Nephron (organoid): ENCODE measurements at regions not wholly inside any gene's neighbourhood (a gene's known extent, or its start where the extent isn't known, plus 50 kb on each side); places are given as distances from the start of the nearest gene placed in this dataset.
A peak's percentile ranks its signal among the peaks of the same experiment; 100 is the strongest.

Experiments
- H3K27ac Mint-ChIP-seq, 3 experiments: 2 replicates each; pipeline ENCODE4 v1.8.0; 2020; ENCODE audit warnings: mixed read lengths in 3 of 3, mild to moderate bottlenecking in 2 of 3, moderate library complexity in 1 of 3
- H3K27me3 Mint-ChIP-seq: 2 replicates; pipeline ENCODE4 v1.8.0; 2021; ENCODE audit warnings: low read depth, mild to moderate bottlenecking, moderate library complexity, mixed read lengths
- H3K36me3 Mint-ChIP-seq: 2 replicates; pipeline ENCODE4 v1.8.0; 2020; ENCODE audit warnings: low read depth, mixed read lengths
- H3K4me1 Mint-ChIP-seq: 2 replicates; pipeline ENCODE4 v1.8.0; 2020; ENCODE audit warnings: mixed read lengths
- H3K4me3 Mint-ChIP-seq, 3 experiments: 2 replicates each; pipeline ENCODE4 v1.8.0; 2020; ENCODE audit warnings: mild to moderate bottlenecking in 3 of 3, mixed read lengths in 3 of 3, moderate library complexity in 2 of 3
- H3K9me3 Mint-ChIP-seq: 2 replicates; pipeline ENCODE4 v1.8.0; 2020; ENCODE audit warnings: mixed read lengths
- TF ChIP-seq, protein P1 (sequence below), 3 experiments: fragments of 200-600 bp; sonication (generic); IDR thresholded peaks; one replicate each; pipeline ENCODE4 v1.5.0; 2021; ENCODE audit warnings: antibody characterized with exemption in 3 of 3; ENCODE audit not compliant: unreplicated experiment in 3 of 3

DNA sequence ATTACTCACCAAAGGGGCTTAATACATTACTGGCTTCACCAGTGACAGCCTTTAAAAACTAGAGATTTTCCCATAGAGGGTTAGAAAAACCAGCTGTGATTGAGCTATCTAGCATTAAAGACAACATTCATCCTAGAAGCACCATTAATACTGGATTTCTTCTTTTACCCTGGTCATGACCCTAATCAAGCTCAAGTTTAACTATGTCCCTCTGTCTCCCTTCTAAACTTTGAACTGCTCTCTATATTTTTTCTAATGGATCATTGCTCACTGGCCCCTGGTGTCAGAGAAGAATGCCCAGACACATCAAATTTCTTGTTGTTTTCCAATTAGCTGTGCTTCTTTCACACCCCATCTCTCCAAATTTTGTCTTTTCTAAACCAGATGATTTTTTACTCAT, 1101.3 kb downstream of the XPNPEP1 start:
- peaks cover 5% of the 10 kb centered on the region for H3K4me1 Mint-ChIP-seq
- no peaks in the 10 kb centered on the region for H3K9me3 Mint-ChIP-seq
- peak overlapping the region in 2 of 3 experiments; percentile 2 to 23 for H3K27ac Mint-ChIP-seq
- H3K36me3 Mint-ChIP-seq = no peaks in the 10 kb centered on the region
- TF ChIP-seq, protein P1, sequence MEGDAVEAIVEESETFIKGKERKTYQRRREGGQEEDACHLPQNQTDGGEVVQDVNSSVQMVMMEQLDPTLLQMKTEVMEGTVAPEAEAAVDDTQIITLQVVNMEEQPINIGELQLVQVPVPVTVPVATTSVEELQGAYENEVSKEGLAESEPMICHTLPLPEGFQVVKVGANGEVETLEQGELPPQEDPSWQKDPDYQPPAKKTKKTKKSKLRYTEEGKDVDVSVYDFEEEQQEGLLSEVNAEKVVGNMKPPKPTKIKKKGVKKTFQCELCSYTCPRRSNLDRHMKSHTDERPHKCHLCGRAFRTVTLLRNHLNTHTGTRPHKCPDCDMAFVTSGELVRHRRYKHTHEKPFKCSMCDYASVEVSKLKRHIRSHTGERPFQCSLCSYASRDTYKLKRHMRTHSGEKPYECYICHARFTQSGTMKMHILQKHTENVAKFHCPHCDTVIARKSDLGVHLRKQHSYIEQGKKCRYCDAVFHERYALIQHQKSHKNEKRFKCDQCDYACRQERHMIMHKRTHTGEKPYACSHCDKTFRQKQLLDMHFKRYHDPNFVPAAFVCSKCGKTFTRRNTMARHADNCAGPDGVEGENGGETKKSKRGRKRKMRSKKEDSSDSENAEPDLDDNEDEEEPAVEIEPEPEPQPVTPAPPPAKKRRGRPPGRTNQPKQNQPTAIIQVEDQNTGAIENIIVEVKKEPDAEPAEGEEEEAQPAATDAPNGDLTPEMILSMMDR (IDR thresholded peaks at IDR 0.05; ENCODE audit: unreplicated experiment in 3 of 3) = no peak
- no peaks in the 10 kb centered on the region for H3K27me3 Mint-ChIP-seq
- no peak overlapping the region for H3K4me3 Mint-ChIP-seq

DNA sequence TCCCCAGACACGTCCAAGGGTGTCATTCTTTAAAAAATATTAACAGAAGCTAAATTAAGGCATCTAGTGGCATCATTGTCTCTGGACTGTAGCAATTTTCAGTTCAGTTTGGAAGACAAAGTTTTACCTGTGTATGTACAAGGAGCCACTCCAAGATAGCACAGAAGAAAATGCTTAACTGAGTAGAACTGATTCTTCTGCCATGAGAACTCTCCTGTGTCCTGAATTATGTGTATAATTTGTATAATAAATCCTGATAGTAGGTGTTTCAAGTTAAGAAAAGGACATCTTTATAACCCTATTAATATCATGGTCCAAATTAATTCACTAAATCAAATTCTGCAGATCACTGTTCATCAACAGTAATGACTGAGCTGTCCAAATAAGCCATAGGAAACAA, 1104.0 kb downstream of the XPNPEP1 start:
- Mint-ChIP-seq H3K36me3 (no peaks in the 10 kb centered on the region), H3K4me3 (no peak overlapping the region), H3K4me1 (peaks cover 5% of the 10 kb centered on the region), H3K27ac (no peak overlapping the region), H3K27me3 (no peaks in the 10 kb centered on the region), H3K9me3 (no peaks in the 10 kb centered on the region)
- TF ChIP-seq, protein P1 (IDR thresholded peaks at IDR 0.05; ENCODE audit: unreplicated experiment in 3 of 3) = no peak

DNA sequence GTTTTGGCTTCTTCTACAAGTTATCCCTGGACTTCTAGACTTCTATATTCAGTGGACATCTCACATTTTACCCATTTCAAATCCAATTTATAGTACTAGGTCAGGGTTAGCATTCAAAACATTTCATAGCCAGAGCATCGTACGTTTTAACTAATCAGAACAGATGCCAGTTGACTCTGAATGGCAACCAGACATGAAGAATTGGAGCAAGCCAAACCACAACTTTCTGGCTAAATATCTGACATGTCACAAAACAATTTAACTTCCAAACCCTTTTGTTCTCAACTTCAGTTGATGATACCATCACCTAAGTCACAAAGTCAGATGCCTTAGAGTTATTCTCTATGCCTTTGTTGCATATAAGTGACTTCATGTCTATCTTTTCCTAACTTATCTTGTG, 1105.7 kb downstream of the XPNPEP1 start:
- Mint-ChIP-seq H3K27ac (no peak overlapping the region), H3K36me3 (no peaks in the 10 kb centered on the region), H3K4me1 (peaks cover 5% of the 10 kb centered on the region), H3K4me3 (no peak overlapping the region), H3K27me3 (no peaks in the 10 kb centered on the region), H3K9me3 (no peaks in the 10 kb centered on the region)
- TF ChIP-seq, protein P1 (IDR thresholded peaks at IDR 0.05; ENCODE audit: unreplicated experiment in 3 of 3) = no peak

DNA sequence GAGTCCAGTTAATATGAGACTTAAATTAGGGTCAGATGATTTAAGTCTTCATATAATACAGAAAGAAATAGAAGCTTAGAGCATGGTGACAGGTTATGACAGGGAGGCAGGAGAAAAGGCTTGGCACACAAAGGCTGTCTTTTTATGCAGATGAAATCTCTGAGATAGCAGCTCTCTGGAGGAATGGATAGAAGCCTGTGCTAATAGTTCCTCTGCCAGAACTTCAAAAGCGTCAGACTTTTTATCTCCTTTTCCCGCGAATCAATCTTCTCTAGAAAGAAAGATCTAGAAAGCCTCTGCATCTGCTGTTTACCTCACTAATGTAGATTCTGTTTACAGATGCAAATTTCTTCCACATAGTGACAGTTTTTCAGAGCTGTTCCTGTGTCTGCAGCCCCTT, 1106.2 kb downstream of the XPNPEP1 start:
- Mint-ChIP-seq H3K4me1 (peaks cover 2% of the 10 kb centered on the region), H3K27me3 (no peaks in the 10 kb centered on the region), H3K27ac (no peak overlapping the region), H3K9me3 (no peaks in the 10 kb centered on the region), H3K36me3 (no peaks in the 10 kb centered on the region), H3K4me3 (no peak overlapping the region)
- TF ChIP-seq, protein P1 (IDR thresholded peaks at IDR 0.05; ENCODE audit: unreplicated experiment in 3 of 3) = no peak

DNA sequence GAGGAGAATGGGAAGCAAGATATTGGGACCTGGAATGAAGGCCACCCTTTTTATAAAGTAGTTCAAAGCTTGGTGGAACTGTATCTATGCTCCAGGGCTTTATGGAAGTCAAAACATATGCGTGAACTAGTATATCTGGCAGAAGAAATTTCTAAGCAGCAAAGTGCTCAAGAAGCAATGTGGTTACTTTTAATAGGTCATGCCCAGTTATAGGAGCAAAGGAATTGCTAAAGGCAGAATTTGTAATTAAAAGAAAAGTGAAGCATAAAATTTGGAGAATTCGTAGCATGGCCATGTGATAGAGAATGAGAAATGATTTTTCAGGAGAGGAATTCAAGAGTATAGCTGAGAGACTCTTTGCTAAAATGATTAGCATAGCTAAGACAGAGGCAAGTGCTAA, 1110.4 kb downstream of the XPNPEP1 start:
- TF ChIP-seq, protein P1 (IDR thresholded peaks at IDR 0.05; ENCODE audit: unreplicated experiment in 3 of 3) = no peak
- Mint-ChIP-seq H3K27me3 (no peaks in the 10 kb centered on the region), H3K9me3 (no peaks in the 10 kb centered on the region), H3K36me3 (no peaks in the 10 kb centered on the region), H3K4me3 (no peak overlapping the region), H3K4me1 (no peaks in the 10 kb centered on the region), H3K27ac (no peak overlapping the region)

DNA sequence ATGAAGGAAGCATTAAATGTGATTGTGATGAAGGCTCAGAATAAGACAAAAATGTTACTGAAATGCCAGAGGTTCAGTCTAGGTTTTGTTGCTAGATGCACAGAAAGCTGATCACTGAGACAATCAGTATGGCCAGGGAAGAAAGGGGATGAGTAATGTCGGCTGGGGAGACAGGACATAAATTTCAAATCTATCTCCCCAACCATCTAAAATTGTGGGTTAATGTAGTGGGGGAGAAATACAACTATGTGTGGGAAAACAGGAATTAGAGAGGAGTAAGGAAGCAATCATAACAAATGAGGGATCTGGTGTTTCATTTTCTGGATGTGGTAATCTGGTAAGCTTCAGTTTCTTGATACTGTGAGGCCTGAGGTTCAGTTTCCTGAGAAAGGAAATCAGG, 1111.0 kb downstream of the XPNPEP1 start:
- no peaks in the 10 kb centered on the region for H3K36me3 Mint-ChIP-seq
- no peaks in the 10 kb centered on the region for H3K4me1 Mint-ChIP-seq
- no peak overlapping the region for H3K4me3 Mint-ChIP-seq
- no peak overlapping the region for H3K27ac Mint-ChIP-seq
- H3K9me3 Mint-ChIP-seq = no peaks in the 10 kb centered on the region
- TF ChIP-seq, protein P1 (IDR thresholded peaks at IDR 0.05; ENCODE audit: unreplicated experiment in 3 of 3) = no peak
- H3K27me3 Mint-ChIP-seq = no peaks in the 10 kb centered on the region
